HG02973 (cell line): ENCODE measurements at regions not wholly inside any gene's neighbourhood (a gene's known extent, or its start where the extent isn't known, plus 50 kb on each side); places are given as distances from the start of the nearest gene placed in this dataset.

Experiments used
- ATAC-seq: cut with Tn5 transposase; IDR thresholded peaks from one replicate; pipeline ENCODE4 v1.9.1; 2021; ENCODE audit warnings: moderate library complexity; ENCODE audit not compliant: unreplicated experiment

DNA sequence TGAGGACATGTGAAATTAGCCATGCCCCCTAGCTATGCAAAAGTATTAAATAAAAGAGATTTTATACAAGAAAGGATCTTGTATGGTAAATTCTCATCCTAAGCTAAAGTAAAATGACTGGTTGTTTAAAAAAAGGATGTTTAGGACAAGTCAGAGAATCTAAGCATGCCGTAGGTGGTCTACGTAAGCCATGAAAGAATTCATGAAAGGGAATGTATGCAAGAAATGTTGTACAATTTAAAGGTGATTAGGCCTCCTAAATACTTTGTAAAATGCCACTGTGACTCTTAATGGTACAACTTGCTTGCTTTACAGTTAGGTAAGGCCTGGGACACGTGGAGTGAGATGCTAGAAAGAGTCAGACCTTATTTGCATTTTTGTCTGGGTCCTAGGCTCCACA lies 209.0 kb downstream of the EFHB start:
- ATAC-seq, result no peak

DNA sequence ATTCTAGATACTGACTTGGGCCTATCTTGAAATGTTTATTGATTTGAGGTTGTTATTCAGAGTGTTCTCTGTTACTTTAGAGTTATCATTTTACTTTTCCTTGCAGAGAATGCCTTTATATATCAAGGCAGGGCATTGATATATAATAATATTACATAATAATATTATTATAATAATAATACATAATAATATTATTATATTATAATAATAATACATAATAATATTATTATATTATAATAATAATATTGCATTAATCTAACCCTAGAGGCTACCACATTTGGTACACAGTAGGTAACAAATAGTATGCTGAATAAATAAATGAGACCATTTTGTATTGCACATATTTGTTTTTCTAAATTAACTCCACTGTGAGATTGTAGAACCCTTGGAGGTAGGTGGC lies 216.3 kb downstream of the EFHB start:
- ATAC-seq, result no peak

- no peak for ATAC-seq
Measured at GRCh38 chr3:19711160-19711782, 222.7 kb downstream of the EFHB start.

DNA sequence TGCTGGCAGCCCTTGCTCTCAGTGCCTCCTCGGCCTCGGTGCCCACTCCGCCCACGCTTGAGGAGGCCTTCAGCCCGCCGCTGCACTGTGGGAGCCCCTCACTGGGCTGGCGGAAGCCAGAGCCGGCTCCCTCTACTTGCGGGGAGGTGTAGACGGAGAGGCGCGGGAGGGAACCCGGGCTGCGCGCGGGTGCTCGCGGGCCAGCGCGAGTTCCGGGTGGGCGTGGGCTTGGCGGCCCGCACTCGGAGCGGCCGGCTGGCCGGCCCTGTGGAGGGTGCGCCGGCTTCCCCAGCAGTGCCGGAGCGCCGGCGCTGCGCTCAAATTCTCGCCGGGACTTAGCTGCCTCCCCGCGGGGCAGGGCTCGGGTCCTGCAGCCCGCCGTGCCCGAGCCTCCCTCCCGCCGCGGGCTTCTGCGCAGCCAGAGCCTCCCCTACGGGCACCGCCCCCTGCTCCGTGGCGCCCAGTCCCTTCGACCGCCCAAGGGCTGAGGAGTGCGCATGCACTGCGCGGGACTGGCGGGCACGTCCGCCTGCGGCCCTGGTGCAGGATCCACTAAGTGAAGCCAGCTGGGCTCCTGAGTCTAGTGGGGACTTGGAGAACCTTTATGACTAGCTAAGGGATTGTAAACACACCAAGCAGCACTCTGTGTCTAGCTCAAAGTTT lies 231.5 kb downstream of the EFHB start:
- ATAC-seq, result no peak

DNA sequence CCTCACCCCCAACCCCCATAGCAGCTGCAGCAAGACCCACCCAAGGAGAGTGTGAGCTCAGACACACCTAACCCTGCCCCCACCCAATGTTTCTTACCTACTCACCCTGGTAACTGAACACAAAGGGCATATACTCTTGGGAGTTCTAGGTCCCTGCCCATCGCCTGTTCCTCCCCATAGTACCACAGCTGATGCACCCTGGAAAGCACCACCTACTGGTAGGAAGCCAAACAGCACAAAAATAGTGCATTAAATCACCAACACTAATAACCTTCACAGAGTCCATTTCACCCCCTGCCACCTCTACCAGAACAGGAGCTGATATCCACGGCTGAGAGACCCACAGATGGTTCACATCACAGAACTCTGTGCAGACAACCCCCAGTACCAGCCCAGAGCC lies 245.2 kb downstream of the EFHB start:
- peak; percentile 80 for ATAC-seq

DNA sequence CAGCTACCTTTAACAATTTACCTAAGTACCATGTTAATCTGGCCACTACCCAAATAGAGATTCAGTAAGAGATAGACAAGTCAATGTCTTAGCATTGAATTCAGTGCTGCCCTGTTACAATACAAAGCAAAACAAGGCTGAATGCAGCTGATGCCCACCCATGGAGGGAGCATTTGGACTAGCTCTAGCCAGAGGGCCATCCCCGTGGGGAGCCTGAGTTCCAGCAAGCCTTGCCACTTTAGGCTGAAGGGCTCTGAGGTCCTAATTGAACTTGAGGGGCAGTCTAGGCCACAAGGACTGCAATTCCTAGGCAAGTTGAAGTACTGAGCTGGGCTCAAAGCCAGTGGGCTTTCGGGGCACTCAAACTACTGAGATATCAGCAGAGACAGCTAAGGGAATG lies 265.9 kb downstream of the EFHB start:
- ATAC-seq, result no peak

- no peak for ATAC-seq
Measured at GRCh38 chr3:19662486-19662885, 271.5 kb downstream of the EFHB start.

- ATAC-seq, result no peak
Measured at GRCh38 chr3:19652336-19652735, 281.7 kb downstream of the EFHB start.

DNA sequence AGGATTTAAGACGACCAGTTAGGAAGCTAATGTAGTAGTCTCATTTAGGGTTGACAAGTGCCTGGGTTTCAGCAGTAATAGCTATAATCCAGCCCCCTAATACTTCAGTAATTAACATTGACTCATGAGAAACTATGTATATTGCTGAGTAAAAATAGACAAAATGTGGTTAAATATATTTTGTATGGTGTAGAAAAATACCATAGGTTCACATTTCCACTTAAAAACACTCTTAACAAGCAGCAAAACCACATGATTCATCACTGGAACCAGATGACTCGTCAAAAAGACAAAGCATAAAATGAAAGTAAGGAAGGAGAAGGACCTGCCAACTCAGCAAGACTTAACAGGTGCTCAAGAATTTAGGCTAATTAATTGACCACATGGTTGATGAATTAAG lies 288.9 kb downstream of the EFHB start:
- peak; percentile 66 for ATAC-seq

DNA sequence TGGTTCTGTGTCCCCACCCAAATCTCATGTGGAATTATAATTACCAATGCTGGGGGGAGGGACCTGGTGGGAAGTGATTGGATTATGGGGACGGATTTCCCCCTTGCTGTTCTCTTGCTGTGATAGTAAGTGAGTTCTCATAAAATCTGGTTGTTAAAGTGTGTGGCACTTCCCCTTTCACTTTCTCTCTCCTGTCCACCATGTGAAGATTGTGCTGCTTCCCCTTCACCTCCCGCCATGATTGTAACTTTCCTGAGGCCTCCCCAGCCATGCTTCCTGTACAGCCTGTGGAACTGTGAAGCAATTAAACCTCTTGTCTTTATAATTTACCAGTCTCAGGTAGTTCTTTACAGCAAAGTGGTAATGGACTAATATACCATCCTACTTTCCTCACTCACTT lies 289.6 kb downstream of the EFHB start:
- ATAC-seq, result no peak

GRCh38 chr3:19641408-19641807 lies 292.6 kb downstream of the EFHB start:
- no peak for ATAC-seq

DNA sequence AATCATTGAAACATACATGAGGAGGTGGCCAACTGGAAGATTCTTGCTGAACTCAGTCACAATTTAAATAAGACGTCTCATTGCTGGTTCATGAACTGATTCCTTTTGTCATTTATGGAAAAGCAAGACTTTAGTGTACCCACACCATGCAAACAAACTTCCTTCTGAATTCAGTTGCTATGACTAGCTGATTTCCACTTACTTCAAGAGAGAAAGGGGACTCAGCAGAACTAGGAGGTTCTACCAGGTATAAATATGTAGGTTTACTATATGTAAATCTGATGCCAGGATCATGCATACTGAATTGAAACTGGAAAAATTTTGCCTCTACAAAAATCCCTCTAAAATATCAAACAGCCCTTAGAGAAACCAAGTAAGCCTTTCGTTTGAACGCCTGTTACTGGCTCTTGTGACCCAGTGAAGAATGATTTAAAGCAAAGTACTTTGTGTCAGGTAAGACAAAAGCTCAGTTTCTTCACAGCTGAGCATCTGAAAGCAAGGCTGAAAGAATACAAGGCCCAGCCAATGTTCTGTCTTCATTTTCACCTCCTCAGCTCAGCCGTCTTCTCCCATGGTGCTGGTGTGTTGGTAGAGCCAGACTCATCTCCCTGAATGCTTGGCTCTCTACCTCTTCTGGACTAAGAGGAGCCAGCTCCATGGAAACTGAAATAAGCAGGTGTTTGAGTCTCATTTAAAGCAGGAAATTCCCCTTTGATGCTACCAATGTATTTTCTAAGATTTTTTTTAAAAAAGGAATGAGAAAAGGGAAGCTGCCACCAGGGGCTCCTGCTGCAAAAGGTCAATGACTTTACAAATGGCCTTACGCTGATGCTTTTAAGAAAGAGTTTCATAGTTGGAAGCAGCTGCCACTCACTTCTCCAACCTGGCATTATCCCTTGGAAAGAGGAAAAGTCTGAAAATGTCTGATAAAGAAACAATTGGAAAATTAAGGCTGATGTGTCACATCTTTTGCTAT lies 301.6 kb downstream of the EFHB start:
- ATAC-seq, result no peak

- ATAC-seq, result peak; percentile 86
Measured at GRCh38 chr3:19598870-19599269, 335.1 kb downstream of the EFHB start.

- ATAC-seq, result peak; percentile 51
Measured at GRCh38 chr3:19596408-19596807, 337.6 kb downstream of the EFHB start.

GRCh38 chr3:19595884-19596283 lies 338.1 kb downstream of the EFHB start:
- no peak for ATAC-seq
